ENCODE measurements at regions not wholly inside any gene's neighbourhood (a gene's known extent, or its start where the extent isn't known, plus 50 kb on each side); places are given as distances from the start of the nearest gene placed in this dataset.

DNA sequence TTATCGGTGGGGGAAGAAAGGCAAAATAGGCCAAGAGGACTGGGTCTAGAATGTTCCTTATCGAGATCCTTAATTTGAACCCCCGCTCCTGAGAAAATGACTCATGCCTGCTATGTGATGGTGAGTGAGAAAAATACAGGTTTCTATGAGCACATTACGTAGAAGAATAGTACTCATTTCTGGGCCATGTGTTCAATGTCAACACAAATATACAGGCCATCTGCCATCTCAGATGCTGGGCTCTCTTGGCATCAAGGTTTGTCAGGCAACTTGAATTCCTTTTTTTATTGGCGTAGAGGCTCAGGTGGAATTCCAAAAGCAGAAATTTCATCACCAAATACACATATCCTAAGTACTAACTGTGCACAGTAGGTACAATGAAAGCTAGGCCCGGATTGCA lies 81.4 kb upstream of the TRIM2 start:
- H3K27me3 Mint-ChIP-seq (ENCODE audit: low read depth) = peaks cover 16% of the 10 kb centered on the region
- no peaks in the 10 kb centered on the region for H3K9me3 Mint-ChIP-seq
- no peak overlapping the region for H3K4me3 Mint-ChIP-seq
- H3K4me1 Mint-ChIP-seq (ENCODE audit: low read depth) = peaks cover 5% of the 10 kb centered on the region
- no peak overlapping the region for H3K27ac Mint-ChIP-seq
- no peaks in the 10 kb centered on the region for H3K36me3 Mint-ChIP-seq (ENCODE audit: low read depth)

GRCh38 chr4:153126137-153126536 lies 78.1 kb upstream of the TRIM2 start:
- Mint-ChIP-seq H3K4me1 (ENCODE audit: low read depth) (peaks cover 6% of the 10 kb centered on the region), H3K4me3 (no peak overlapping the region), H3K27ac (no peak overlapping the region), H3K9me3 (peaks cover 6% of the 10 kb centered on the region), H3K27me3 (ENCODE audit: low read depth) (peaks cover 17% of the 10 kb centered on the region), H3K36me3 (ENCODE audit: low read depth) (no peaks in the 10 kb centered on the region)

DNA sequence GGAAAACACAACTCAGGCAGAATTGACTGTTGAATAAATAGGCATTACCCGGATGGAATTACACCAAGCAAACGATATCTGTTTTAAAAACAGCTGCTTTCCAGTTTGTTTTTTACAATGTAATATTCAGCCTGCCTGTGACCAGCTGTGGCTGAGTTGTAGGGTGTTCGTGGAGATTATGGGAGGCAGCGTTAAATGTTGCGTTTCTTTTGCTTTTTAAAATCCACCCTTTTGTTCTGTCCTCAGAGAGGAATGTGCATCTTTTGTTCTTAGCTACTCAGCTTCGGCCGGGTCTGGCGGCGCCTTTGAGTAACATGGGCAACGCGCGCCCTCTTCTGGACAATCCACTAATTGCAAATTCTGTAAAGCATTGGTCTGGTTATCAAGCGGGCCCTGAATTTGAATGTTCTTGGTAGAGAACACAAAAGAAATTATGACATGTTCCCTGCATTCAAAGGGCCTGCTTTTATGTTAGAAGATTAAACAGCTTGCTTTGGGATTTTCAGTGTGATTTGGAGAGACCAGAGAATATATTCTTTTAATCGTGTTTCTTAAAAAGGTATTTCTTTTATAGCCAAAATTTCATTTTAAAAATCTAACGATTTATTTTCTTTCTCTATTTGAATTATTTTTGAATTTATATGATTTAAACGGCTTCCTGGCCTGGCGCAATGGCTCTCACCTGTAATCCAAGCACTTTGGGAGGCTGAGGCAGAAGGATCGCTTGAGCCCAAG lies 76.3 kb upstream of the TRIM2 start:
- peaks cover 6% of the 10 kb centered on the region for H3K4me1 Mint-ChIP-seq (ENCODE audit: low read depth)
- H3K9me3 Mint-ChIP-seq = peaks cover 6% of the 10 kb centered on the region
- peaks cover 30% of the 10 kb centered on the region for H3K27me3 Mint-ChIP-seq (ENCODE audit: low read depth)
- no peak overlapping the region for H3K27ac Mint-ChIP-seq
- H3K4me3 Mint-ChIP-seq = no peak overlapping the region
- no peaks in the 10 kb centered on the region for H3K36me3 Mint-ChIP-seq (ENCODE audit: low read depth)

DNA sequence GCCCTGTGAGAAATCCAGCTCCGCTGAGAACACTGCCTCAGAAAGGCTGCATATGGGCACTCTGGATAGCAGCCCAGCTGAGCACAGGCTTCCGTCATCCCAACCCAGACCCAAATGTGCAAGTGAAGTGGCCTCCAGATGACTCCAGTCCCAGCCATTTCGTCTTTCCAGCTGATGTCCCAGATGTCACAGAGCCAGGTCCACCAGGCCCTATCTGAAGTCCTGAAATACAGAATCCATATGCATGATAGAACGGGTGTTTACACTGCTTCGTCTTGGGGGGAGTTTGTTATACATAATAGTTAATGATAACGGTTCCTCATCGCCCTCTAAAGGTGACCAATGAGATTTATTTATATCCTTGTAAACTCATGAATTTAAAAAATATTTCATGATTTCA lies 72.6 kb upstream of the TRIM2 start:
- Mint-ChIP-seq H3K27ac (no peak overlapping the region), H3K9me3 (peaks cover 6% of the 10 kb centered on the region), H3K4me3 (no peak overlapping the region), H3K36me3 (ENCODE audit: low read depth) (no peaks in the 10 kb centered on the region), H3K27me3 (ENCODE audit: low read depth) (peaks cover 38% of the 10 kb centered on the region), H3K4me1 (ENCODE audit: low read depth) (peaks cover 22% of the 10 kb centered on the region)

- peaks cover 17% of the 10 kb centered on the region for H3K4me1 Mint-ChIP-seq (ENCODE audit: low read depth)
- no peaks in the 10 kb centered on the region for H3K9me3 Mint-ChIP-seq
- no peak overlapping the region for H3K27ac Mint-ChIP-seq
- H3K4me3 Mint-ChIP-seq = no peak overlapping the region
- peaks cover 31% of the 10 kb centered on the region for H3K27me3 Mint-ChIP-seq (ENCODE audit: low read depth)
- no peaks in the 10 kb centered on the region for H3K36me3 Mint-ChIP-seq (ENCODE audit: low read depth)
Measured at GRCh38 chr4:153137159-153137558, 67.1 kb upstream of the TRIM2 start.

DNA sequence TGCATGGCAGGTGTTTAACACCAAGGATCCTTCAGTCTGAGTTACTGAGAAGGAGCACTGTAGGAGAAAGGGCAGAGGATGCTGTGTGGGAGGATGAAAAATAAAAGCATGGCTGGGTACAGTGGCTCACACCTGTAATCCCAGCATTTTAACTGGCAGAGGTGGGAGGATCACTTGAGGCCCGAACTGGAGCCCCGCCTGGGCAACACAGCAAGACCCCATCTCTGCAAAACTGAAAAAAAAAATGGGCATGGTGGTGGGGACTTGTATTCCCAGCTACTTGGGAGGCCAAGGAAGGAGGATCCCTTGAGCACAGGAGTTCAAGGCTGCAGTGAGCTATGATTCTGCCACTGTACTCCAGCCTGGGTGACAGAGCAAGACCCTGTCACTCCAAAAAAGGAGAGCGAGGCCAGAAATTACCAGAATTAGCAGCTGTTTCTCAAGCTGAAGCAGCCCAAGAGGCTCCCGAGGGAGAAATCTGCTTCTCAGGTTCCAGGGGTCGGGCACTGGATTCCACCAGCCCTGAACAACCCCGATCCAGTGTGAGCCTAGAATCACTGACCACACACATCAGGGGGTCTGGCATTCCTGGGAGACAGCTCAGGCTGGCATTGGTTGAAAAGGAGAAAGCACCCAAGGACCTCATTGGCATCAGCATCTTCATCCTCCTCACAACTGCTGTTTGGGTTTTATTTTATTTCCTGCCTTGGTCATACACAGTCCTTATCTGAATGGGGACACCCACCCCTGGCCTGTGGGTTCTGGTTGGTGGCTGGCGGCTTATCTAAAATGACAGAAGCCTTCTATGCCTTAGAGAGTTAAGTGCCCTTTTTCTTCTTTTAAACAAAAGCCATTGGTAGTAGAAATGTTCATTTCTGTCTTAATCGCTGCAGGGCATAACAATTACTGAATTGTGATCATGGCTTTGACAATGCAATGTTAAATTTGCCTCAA lies 66.3 kb upstream of the TRIM2 start:
- Mint-ChIP-seq H3K36me3 (ENCODE audit: low read depth) (no peaks in the 10 kb centered on the region), H3K4me3 (no peak overlapping the region), H3K9me3 (no peaks in the 10 kb centered on the region), H3K27ac (no peak overlapping the region), H3K27me3 (ENCODE audit: low read depth) (peaks cover 27% of the 10 kb centered on the region), H3K4me1 (ENCODE audit: low read depth) (peaks cover 17% of the 10 kb centered on the region)

DNA sequence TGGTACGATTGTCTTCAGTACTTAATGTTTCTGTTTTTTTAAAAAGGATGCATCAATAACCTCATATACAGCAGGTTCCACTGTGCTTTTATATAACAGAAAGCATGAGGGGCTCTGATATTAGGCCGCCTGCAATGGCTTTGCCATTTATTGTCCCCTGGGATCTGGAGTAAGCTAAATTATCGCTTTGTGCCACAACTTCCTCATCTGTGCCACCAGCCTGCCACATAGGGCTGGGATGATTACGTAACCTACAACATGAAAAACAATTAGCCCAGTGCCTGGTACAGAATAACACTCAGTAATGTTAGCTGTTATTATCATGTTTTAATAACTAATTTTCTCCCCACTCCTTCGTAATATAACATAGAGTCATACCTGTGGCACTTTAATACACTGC lies 65.5 kb upstream of the TRIM2 start:
- Mint-ChIP-seq H3K4me1 (ENCODE audit: low read depth) (peaks cover 15% of the 10 kb centered on the region), H3K27ac (no peak overlapping the region), H3K4me3 (no peak overlapping the region), H3K27me3 (ENCODE audit: low read depth) (peaks cover 23% of the 10 kb centered on the region), H3K36me3 (ENCODE audit: low read depth) (no peaks in the 10 kb centered on the region), H3K9me3 (no peaks in the 10 kb centered on the region)

GRCh38 chr4:153140294-153140693 lies 63.9 kb upstream of the TRIM2 start:
- no peaks in the 10 kb centered on the region for H3K9me3 Mint-ChIP-seq
- peaks cover 3% of the 10 kb centered on the region for H3K4me1 Mint-ChIP-seq (ENCODE audit: low read depth)
- H3K27ac Mint-ChIP-seq = no peak overlapping the region
- H3K4me3 Mint-ChIP-seq = no peak overlapping the region
- no peaks in the 10 kb centered on the region for H3K36me3 Mint-ChIP-seq (ENCODE audit: low read depth)
- peaks cover 19% of the 10 kb centered on the region for H3K27me3 Mint-ChIP-seq (ENCODE audit: low read depth)

GRCh38 chr4:153141238-153141637 lies 63.0 kb upstream of the TRIM2 start:
- no peak overlapping the region for H3K4me3 Mint-ChIP-seq
- H3K36me3 Mint-ChIP-seq (ENCODE audit: low read depth) = no peaks in the 10 kb centered on the region
- H3K4me1 Mint-ChIP-seq (ENCODE audit: low read depth) = peaks cover 3% of the 10 kb centered on the region
- no peaks in the 10 kb centered on the region for H3K9me3 Mint-ChIP-seq
- peaks cover 19% of the 10 kb centered on the region for H3K27me3 Mint-ChIP-seq (ENCODE audit: low read depth)
- no peak overlapping the region for H3K27ac Mint-ChIP-seq

- Mint-ChIP-seq H3K36me3 (ENCODE audit: low read depth) (no peaks in the 10 kb centered on the region), H3K27me3 (ENCODE audit: low read depth) (peaks cover 10% of the 10 kb centered on the region), H3K4me3 (no peak overlapping the region), H3K9me3 (no peaks in the 10 kb centered on the region), H3K27ac (no peak overlapping the region), H3K4me1 (ENCODE audit: low read depth) (peaks cover 3% of the 10 kb centered on the region)
Measured at GRCh38 chr4:153142700-153143438, 61.4 kb upstream of the TRIM2 start.

GRCh38 chr4:153143527-153144348 lies 60.5 kb upstream of the TRIM2 start:
- H3K27me3 Mint-ChIP-seq (ENCODE audit: low read depth) = peaks cover 15% of the 10 kb centered on the region
- H3K27ac Mint-ChIP-seq = no peak overlapping the region
- H3K4me3 Mint-ChIP-seq = no peak overlapping the region
- H3K9me3 Mint-ChIP-seq = no peaks in the 10 kb centered on the region
- H3K36me3 Mint-ChIP-seq (ENCODE audit: low read depth) = no peaks in the 10 kb centered on the region
- H3K4me1 Mint-ChIP-seq (ENCODE audit: low read depth) = peaks cover 2% of the 10 kb centered on the region

GRCh38 chr4:153146031-153146430 lies 58.2 kb upstream of the TRIM2 start:
- Mint-ChIP-seq H3K27me3 (ENCODE audit: low read depth) (peaks cover 22% of the 10 kb centered on the region), H3K4me1 (ENCODE audit: low read depth) (peaks cover 2% of the 10 kb centered on the region), H3K4me3 (no peak overlapping the region), H3K9me3 (no peaks in the 10 kb centered on the region), H3K36me3 (ENCODE audit: low read depth) (no peaks in the 10 kb centered on the region), H3K27ac (no peak overlapping the region)

- H3K36me3 Mint-ChIP-seq (ENCODE audit: low read depth) = no peaks in the 10 kb centered on the region
- peaks cover 3% of the 10 kb centered on the region for H3K4me1 Mint-ChIP-seq (ENCODE audit: low read depth)
- H3K27ac Mint-ChIP-seq = no peak overlapping the region
- H3K27me3 Mint-ChIP-seq (ENCODE audit: low read depth) = peaks cover 26% of the 10 kb centered on the region
- no peak overlapping the region for H3K4me3 Mint-ChIP-seq
- no peaks in the 10 kb centered on the region for H3K9me3 Mint-ChIP-seq
Measured at GRCh38 chr4:153146961-153147360, 57.3 kb upstream of the TRIM2 start.

GRCh38 chr4:153148791-153149190 lies 55.5 kb upstream of the TRIM2 start:
- H3K9me3 Mint-ChIP-seq = no peaks in the 10 kb centered on the region
- peaks cover 30% of the 10 kb centered on the region for H3K27me3 Mint-ChIP-seq (ENCODE audit: low read depth)
- H3K27ac Mint-ChIP-seq = no peak overlapping the region
- H3K4me1 Mint-ChIP-seq (ENCODE audit: low read depth) = peaks cover 12% of the 10 kb centered on the region
- H3K36me3 Mint-ChIP-seq (ENCODE audit: low read depth) = no peaks in the 10 kb centered on the region
- H3K4me3 Mint-ChIP-seq = no peak overlapping the region

All from T-helper 1 cell treated with Interleukin-12 subunit alpha and Interleukin-12 subunit beta and Interleukin-4 antibody, amounts not matched to agents 30 μg/mL and 1 μg/mL, for 36 hours (primary cell).